AG08395 (cell line): ENCODE measurements at regions not wholly inside any gene's neighbourhood (a gene's known extent, or its start where the extent isn't known, plus 50 kb on each side); places are given as distances from the start of the nearest gene placed in this dataset.

Experiments
- DNase-seq: peaks from one replicate; pipeline ENCODE4 v3.0.0; 2012; ENCODE audit warnings: mixed read lengths, low spot score

DNA sequence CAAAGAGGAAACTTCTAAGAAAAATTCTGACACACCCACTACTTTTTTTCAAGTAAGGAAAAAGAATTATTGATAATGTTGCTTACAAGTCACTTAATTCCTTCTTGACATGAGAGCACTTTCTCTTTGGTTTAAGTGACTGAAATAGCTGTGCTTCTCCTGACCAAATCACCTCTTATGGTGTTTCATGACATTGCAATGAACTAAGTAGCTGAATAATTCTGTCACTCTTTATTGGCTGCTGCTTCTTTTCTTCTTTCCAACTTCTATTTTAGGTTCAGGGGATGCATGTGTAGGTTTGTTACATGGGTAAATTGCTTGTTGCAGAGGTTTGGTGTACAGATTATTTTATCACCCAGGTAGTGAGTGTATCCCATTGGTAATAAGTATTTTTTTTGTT, 447.6 kb upstream of the NETO1 start:
- no peak for DNase-seq

DNA sequence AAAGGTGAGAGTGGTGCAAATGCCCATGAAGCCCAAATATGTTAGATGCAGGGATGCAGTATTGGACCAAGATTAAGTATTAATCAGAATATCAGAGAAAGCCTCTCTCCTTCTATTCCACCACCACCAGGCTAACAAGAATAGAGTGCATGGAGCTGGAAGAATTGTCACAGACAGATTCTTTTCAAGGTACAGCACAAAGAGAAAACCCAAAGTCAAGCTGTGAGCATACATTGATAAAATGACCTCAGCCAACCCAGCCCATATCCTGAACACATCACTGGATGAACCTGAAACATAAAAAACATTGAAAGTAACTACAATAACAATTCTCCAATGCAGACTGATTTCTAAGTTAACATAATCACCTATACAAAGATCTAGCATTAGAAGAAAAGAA, 445.7 kb upstream of the NETO1 start:
- no peak for DNase-seq

- DNase-seq, result no peak
Observed at GRCh38 chr18:73296686-73297085, 428.9 kb upstream of the NETO1 start.

- no peak for DNase-seq
Observed at GRCh38 chr18:73292156-73292555, 424.4 kb upstream of the NETO1 start.

GRCh38 chr18:73288813-73289212, 421.0 kb upstream of the NETO1 start:
- DNase-seq, result no peak

- no peak for DNase-seq
Observed at GRCh38 chr18:73286584-73286983, 418.8 kb upstream of the NETO1 start.

DNA sequence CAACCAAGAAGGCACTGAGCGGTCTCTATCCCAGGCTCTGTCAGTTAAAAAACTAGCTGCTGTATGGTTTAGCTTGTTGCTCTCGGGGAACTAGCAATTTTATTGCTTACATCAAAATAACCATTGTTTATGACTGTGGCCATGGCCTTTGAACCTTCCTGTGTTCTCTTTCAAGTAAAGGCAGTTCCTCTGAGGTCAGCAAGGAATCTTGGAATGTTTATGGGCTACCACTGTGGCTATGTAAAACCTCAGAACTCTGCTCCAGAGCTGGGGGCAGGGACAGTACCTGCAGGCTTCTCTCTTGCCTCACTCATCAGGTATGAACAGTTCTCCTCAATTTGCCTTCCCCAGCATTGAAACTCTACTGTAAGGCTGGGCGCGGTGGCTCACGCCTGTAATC, 416.0 kb upstream of the NETO1 start:
- DNase-seq, result no peak

GRCh38 chr18:73283032-73283431, 415.2 kb upstream of the NETO1 start:
- DNase-seq, result no peak

DNA sequence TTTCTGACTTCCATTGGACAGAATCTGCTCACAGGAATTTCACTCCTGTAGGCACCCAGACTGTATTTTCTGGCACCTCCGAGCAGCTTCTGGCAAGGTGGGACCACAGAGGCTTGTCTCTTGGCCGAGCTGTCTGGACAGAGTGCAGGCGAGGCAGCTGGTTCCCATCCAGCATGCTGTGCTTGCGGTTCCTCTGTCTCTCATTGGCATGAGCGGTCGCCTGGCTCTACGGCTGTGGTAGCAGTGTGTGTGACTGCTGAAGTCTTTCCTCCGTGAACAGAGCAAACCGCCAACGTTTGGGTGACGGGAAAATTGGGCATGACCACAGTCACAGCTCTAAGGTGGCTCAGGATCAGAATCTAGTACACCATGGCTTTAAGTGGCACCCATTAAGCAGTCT, 411.7 kb upstream of the NETO1 start:
- no peak for DNase-seq

DNA sequence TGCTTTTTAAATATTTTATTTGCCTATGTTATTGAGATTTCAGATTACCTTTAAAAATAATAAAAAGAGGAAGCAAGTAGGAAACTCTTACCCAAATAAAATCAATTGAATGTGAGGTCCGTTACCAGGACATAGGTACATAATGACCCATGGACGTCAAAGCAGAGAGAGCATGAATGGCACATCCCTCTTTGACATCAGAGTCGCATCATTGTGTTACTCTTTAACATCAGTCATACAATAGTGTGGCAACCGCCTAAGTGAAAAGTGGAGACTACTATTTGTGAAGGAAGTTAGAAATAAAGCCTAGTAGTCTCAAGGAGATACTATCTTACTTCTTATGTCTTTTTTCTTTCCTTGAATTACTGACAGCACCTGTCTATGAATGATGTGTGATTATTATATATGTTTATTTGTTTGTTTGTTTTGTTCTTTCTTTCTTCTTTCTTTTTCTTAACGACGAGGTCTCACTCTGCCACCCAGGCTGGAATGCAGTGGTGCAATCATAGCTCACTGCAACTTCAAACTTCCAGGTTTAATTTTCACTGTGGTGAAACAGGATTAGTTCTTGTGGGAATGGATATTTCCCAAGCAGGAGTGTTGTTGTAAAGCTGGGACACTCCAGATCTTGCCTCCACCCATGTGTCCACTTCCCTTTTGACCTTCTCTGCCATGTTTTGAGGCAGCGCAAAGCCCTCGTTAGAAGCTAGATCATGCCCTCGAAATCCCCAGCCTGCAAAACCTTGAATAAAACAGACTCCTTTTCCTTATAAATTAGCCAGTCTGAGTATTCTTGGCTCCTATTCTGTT, 407.2 kb upstream of the NETO1 start:
- no peak for DNase-seq

- DNase-seq, result no peak
Observed at GRCh38 chr18:73270920-73271634, 403.3 kb upstream of the NETO1 start.

DNA sequence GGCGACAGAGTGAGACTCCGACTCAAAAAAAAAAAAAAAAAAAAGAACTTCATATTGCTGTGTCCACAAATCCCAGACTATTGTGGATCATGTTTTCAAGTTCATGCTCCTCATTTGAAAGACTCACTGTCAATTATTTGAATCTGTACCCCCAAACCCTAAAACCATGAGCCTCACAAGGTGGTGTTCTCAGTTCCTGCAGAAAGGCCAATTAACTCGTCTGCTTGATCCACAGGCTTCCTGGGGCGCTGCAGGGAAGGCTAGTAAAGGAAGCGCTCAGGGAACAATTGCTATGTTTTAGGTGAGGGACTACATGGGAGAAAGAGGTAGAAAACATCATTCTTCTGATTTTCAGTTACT, 396.8 kb upstream of the NETO1 start:
- no peak for DNase-seq

- DNase-seq, result no peak
Observed at GRCh38 chr18:73261923-73262322, 394.1 kb upstream of the NETO1 start.

DNA sequence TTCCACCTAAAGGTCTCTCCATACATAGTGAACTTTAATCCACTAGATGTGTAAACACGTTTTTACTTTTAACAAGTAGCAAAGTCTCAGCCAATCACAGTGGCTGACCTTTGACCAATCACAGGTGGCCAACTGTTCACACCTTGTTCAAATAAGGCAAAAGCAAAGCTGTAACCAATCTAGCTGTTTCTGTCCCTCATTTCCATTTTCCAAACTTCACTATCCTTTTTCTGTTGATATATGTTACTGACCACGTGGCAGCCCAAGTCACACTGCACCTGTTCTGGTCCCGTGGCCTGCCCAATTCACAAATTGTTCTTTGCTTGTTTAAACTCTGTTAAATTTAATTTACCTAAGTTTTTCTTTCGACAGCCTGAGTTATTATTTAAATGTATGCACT, 393.5 kb upstream of the NETO1 start:
- no peak for DNase-seq

- DNase-seq, result no peak
Observed at GRCh38 chr18:73258375-73259087, 390.7 kb upstream of the NETO1 start.

DNA sequence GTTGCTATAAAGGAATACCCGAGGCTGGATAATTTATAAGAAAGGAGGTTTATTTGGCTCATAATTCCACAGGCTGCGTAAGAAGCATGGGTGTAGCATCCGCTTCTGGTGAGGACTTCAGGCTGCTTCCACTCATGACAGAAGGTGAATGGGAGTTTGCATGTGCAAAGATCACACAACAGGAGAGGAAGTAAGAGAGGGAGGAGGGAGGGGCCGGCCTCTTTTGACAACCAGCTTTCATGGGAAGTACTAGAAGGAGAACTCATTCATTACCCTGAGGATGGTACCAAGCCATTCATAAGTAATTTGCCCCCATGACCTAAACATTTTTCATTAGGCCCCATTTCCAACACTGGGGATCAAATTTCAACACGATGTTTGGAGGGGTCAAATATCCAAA, 386.8 kb upstream of the NETO1 start:
- no peak for DNase-seq

DNA sequence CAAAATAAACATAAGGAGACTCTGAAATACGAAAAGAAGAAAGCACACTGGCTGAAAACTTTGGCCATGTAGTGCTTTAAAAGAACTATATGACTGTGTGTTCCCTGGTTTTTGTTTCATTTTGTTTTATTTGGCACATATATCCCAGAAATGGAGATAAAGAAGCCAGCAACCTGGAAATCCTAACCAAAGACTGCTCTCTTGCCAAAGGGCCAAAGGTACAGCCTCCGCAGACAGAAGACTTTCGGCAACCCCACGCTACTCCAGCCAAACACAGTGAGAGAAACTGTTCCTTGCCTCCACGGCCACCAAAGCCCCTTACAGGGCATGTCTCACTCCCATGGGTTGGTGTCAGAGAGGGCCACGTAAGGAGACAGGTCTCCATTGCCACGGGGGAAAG, 381.2 kb upstream of the NETO1 start:
- no peak for DNase-seq

GRCh38 chr18:73246763-73247162, 379.0 kb upstream of the NETO1 start:
- DNase-seq, result no peak

DNA sequence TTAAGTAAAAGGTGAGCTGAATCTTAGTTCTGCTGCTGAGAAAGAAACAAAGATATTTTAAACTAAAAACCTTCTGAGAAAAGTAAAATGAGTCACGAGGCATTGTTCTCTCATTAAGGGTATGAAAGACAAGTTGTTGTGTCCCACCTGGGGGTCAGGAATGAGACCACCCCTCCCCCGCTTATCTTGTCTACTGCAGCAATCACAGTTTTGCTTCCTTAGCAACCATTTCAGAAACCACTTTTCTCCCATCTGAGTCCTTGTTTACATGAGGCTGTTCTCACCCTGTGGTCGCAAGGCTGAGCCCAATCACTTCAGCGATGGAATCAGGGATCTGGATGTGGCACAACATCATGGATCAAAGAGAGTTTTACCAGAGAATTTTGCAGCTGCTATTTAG, 377.6 kb upstream of the NETO1 start:
- DNase-seq, result no peak

GRCh38 chr18:73244401-73244800, 376.6 kb upstream of the NETO1 start:
- no peak for DNase-seq

GRCh38 chr18:73240899-73241298, 373.1 kb upstream of the NETO1 start:
- DNase-seq, result no peak

DNA sequence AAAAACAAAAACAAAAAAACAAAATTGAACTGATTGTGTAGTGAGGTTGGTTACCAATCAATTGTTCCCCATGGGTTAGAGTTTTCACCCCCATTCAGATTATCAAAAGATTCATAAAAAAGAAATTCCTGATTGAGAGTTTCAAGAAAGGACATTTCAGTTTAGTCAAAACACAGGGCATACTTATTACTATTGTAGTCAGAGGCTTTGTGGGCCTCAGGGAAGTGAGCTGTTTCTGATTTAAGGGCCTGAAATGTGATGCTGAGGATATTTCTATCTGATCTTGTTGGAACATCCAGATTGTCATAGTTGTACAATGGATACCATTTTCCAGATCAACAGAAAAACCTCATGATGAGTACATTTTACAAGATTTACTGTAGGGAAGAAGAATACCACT, 368.1 kb upstream of the NETO1 start:
- no peak for DNase-seq

DNA sequence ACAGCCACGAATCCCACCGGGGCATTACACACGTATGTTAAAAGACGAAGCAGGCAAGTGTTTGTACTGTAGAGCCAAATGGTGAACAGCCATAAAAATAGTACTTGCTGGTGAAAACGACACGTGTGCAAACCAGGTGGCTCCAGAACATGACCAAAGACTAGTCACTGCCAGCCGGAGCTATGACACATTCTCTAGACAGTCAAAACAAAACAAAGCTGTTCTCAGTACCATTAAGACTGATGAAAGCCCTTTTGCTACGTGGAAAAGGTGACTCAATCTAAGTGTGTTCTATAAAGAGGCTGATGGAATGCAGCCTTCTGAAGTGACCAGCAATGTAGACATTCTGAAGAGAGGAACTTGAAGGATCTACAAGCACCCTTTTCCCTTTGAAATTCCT, 367.7 kb upstream of the NETO1 start:
- no peak for DNase-seq
